Body of pancreas (tissue), 4 donors: ENCODE measurements at regions not wholly inside any gene's neighbourhood (a gene's known extent, or its start where the extent isn't known, plus 50 kb on each side); places are given as distances from the start of the nearest gene placed in this dataset.
"Not testable (repeated sequence)": the region's sequence is repeated elsewhere in the genome, so short reads cannot be mapped to it uniquely, and the experiment has no call there.

Source experiments
- ATAC-seq: fragments of 150-250 bp; one replicate; pipeline ENCODE4 v1.9.1; 2016
- DNase-seq, 4 donors: peaks; one replicate each; pipeline ENCODE4 v3.0.0-alpha.2; 2019
- H3K27ac ChIP-seq, 4 donors: fragments of 200-600 bp; sonication (generic); 1 replicate in 3 of 4; 2 replicates in 1 of 4; pipeline versions ENCODE4 v1.5.1 to v1.6.1; 2016 to 2019; ENCODE audit warnings: mild to moderate bottlenecking in 1 of 4, mixed read lengths in 1 of 4, moderate library complexity in 1 of 4
- H3K27me3 ChIP-seq, 2 donors: fragments of 200-600 bp; sonication (generic); one replicate each; pipeline ENCODE4 v1.6.0; 2016; ENCODE audit warnings: mild to moderate bottlenecking in 1 of 2
- H3K36me3 ChIP-seq, 2 donors: fragments of 200-600 bp; sonication (generic); replicated peaks in 1 of 2; 2 replicates each; pipeline ENCODE4 v1.5.1; 2016; ENCODE audit warnings: low read depth in 2 of 2; ENCODE audit not compliant: insufficient read depth in 1 of 2
- H3K4me1 ChIP-seq: fragments of 200-600 bp; sonication (generic); one replicate; pipeline ENCODE4 v1.6.0; 2016
- H3K4me3 ChIP-seq, 2 donors: fragments of 200-600 bp; sonication (generic); 1 replicate in 1 of 2; 2 replicates in 1 of 2; pipeline ENCODE4 v1.5.1; 2016 to 2019
- H3K9me3 ChIP-seq, 3 donors: fragments of 200-600 bp; sonication (generic); 1 replicate in 2 of 3; 2 replicates in 1 of 3; pipeline ENCODE4 v1.5.1; 2016
- POLR2A ChIP-seq, 3 donors: fragments of 450-650 bp; IDR thresholded peaks; one replicate each; pipeline ENCODE4 v1.6.1; 2016; ENCODE audit warnings: antibody characterized with exemption in 3 of 3, mild to moderate bottlenecking in 2 of 3
- WGBS, 2 donors: methylation state at CpG; one replicate each; pipeline ENCODE4 v1.1.5; 2017; 5-methylcytosine and 5-hydroxymethylcytosine counted together
- intact Hi-C: fragments of 100-400 bp; cut with DNase I; formaldehyde crosslinking; loops from one replicate; pipeline ENCODE4 v1.15.1; 2023
- TF ChIP-seq, protein P1 (sequence below), 7 experiments: fragments of 450-650 bp in 4 of 7; fragments of 200-600 bp in 3 of 7; sonication (generic) in 3 of 7; IDR thresholded peaks; one replicate each; pipeline ENCODE4 v1.5.1; 2016 to 2019; ENCODE audit warnings: antibody characterized with exemption in 7 of 7

DNA sequence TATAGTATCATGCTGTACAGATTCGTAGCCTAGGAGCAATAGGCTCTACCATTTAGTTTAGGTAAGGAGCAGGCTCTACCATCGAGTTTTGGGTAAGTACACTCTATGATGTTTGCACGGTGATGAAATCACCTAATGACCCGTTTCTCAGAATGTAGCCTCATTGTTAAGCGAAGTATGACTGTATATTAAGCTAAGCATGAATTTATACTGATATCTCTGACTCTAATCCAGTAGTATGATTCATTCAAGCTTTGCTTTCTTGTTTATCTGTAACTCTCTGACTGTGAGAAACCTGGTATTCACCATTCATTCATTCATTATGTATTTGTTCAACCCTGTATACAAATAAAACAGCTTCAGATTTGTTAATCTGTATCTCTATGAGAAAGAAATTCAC lies 283.9 kb upstream of the PRICKLE1 start:
- Histone ChIP-seq H3K4me3 (no peak overlapping the region), H3K36me3 (no peaks in the 10 kb centered on the region), H3K27me3 (no peaks in the 10 kb centered on the region), H3K27ac (no peak overlapping the region), H3K9me3 (no peaks in the 10 kb centered on the region), H3K4me1 (no peaks in the 10 kb centered on the region)
- no peak for ATAC-seq
- no peak for DNase-seq
- WGBS, 2 donors, result 74 to 77% methylated on average over 5 of the region's 5 CpGs
- TF ChIP-seq, protein P1, sequence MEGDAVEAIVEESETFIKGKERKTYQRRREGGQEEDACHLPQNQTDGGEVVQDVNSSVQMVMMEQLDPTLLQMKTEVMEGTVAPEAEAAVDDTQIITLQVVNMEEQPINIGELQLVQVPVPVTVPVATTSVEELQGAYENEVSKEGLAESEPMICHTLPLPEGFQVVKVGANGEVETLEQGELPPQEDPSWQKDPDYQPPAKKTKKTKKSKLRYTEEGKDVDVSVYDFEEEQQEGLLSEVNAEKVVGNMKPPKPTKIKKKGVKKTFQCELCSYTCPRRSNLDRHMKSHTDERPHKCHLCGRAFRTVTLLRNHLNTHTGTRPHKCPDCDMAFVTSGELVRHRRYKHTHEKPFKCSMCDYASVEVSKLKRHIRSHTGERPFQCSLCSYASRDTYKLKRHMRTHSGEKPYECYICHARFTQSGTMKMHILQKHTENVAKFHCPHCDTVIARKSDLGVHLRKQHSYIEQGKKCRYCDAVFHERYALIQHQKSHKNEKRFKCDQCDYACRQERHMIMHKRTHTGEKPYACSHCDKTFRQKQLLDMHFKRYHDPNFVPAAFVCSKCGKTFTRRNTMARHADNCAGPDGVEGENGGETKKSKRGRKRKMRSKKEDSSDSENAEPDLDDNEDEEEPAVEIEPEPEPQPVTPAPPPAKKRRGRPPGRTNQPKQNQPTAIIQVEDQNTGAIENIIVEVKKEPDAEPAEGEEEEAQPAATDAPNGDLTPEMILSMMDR (IDR thresholded peaks at IDR 0.05), result no peak
- TF ChIP-seq POLR2A (IDR thresholded peaks at IDR 0.05), result no peak
- intact Hi-C loops, result no loop called here

GRCh38 chr12:42871816-42872215 lies 282.3 kb upstream of the PRICKLE1 start:
- Histone ChIP-seq H3K27ac (no peak overlapping the region), H3K4me1 (no peaks in the 10 kb centered on the region), H3K27me3 (no peaks in the 10 kb centered on the region), H3K9me3 (no peaks in the 10 kb centered on the region), H3K36me3 (no peaks in the 10 kb centered on the region), H3K4me3 (no peak overlapping the region)
- intact Hi-C loops, result no loop called here
- WGBS, 2 donors, result 66 to 71% methylated on average over 3 of the region's 3 CpGs
- TF ChIP-seq, protein P1 (IDR thresholded peaks at IDR 0.05), result no peak
- TF ChIP-seq POLR2A (IDR thresholded peaks at IDR 0.05), result no peak
- ATAC-seq, result no peak
- DNase-seq, result no peak

DNA sequence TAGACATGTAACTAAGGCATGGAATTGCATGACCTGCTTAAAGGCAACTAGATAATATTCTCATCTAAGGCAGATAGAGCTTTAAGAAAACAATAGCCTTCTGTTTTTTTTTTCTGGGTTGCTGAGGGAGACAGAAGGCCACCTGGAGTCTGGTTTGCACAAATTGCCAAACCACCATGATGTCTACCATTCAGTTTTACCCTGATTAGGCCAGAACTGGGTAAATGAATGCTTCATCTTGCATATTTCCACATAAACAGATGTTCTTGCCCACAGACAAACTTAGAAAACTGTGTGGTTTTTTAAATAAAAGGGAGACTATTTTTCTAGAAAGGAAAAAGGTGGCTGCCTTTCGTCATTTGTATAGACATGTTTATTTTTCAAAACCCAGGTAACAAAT lies 278.7 kb upstream of the PRICKLE1 start:
- Histone ChIP-seq H3K27me3 (no peaks in the 10 kb centered on the region), H3K4me1 (no peaks in the 10 kb centered on the region), H3K27ac (no peak overlapping the region), H3K4me3 (no peak overlapping the region), H3K9me3 (no peaks in the 10 kb centered on the region), H3K36me3 (no peaks in the 10 kb centered on the region)
- DNase-seq (no peak), ATAC-seq (no peak)
- 87 to 92% methylated on average over 1 of the region's 1 CpG for WGBS, 2 donors
- intact Hi-C loops, result no loop called here
- TF ChIP-seq, protein P1 (IDR thresholded peaks at IDR 0.05), result no peak

DNA sequence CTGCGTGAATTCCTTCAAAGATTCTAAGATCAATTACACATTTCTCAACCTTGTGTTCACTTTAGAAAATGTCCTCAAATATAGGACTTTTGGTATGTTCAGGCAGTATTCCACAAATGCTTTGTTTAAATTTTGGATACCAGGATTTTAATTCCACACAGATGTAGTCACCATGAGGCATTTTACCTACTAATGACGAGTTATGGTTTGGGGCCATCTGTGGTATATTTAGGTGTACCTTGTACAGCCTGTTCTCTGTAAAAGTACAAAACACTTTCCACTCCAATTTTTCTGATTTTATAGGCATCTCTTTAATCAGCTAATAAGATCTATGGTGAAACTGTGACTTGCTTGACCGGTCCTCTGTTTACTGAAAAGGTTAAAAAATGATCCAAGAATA lies 275.7 kb upstream of the PRICKLE1 start:
- intact Hi-C loops, result no loop called here
- DNase-seq (no peak), ATAC-seq (no peak)
- WGBS, 2 donors, result 75 to 78% methylated on average over 3 of the region's 3 CpGs
- Histone ChIP-seq H3K4me3 (no peak overlapping the region), H3K36me3 (no peaks in the 10 kb centered on the region), H3K4me1 (no peaks in the 10 kb centered on the region), H3K27me3 (no peaks in the 10 kb centered on the region), H3K9me3 (no peaks in the 10 kb centered on the region), H3K27ac (no peak overlapping the region)
- TF ChIP-seq, protein P1 (IDR thresholded peaks at IDR 0.05), result no peak
- no peak for TF ChIP-seq POLR2A (IDR thresholded peaks at IDR 0.05)

GRCh38 chr12:42862055-42862454 lies 272.5 kb upstream of the PRICKLE1 start:
- no peak overlapping the region for H3K27ac ChIP-seq
- H3K27me3 ChIP-seq, result no peaks in the 10 kb centered on the region
- intact Hi-C loops, result no loop called here
- no peaks in the 10 kb centered on the region for H3K36me3 ChIP-seq
- 88 to 89% methylated on average over 2 of the region's 2 CpGs for WGBS, 2 donors
- no peak overlapping the region for H3K4me3 ChIP-seq
- no peak for DNase-seq
- TF ChIP-seq, protein P1 (IDR thresholded peaks at IDR 0.05), result no peak
- TF ChIP-seq POLR2A (IDR thresholded peaks at IDR 0.05), result no peak
- ATAC-seq, result no peak
- H3K4me1 ChIP-seq, result no peaks in the 10 kb centered on the region
- H3K9me3 ChIP-seq, result no peaks in the 10 kb centered on the region

GRCh38 chr12:42860331-42860730 lies 270.8 kb upstream of the PRICKLE1 start:
- H3K9me3 ChIP-seq, H3K4me1 ChIP-seq, H3K36me3 ChIP-seq, H3K27me3 ChIP-seq, H3K27ac ChIP-seq, intact Hi-C loops, DNase-seq, H3K4me3 ChIP-seq, ATAC-seq: not testable (repeated sequence)
